GM12875 (cell line): ENCODE measurements at regions not wholly inside any gene's neighbourhood (a gene's known extent, or its start where the extent isn't known, plus 50 kb on each side); places are given as distances from the start of the nearest gene placed in this dataset.

Source experiments
- H3K4me3 ChIP-seq: one replicate; pipeline ENCODE4 v1.5.1; 2011; ENCODE audit warnings: low read depth, low read length, control low read depth
- CTCF ChIP-seq: IDR thresholded peaks from 2 replicates; pipeline ENCODE4 v1.5.1; 2011; ENCODE audit warnings: low read depth, mild to moderate bottlenecking, control low read depth, inconsistent platforms, low read length, moderate library complexity, borderline replicate concordance; ENCODE audit not compliant: insufficient read depth

- TF ChIP-seq CTCF: no peak
- no peak overlapping the region for H3K4me3 ChIP-seq
Measured at GRCh38 chr9:7523426-7524043, 276.0 kb downstream of the DMAC1 start.

- no peak for TF ChIP-seq CTCF
Measured at GRCh38 chr9:7520396-7520795, 279.2 kb downstream of the DMAC1 start.

GRCh38 chr9:7516376-7516775 is 283.2 kb downstream of the DMAC1 start:
- H3K4me3 ChIP-seq: no peak overlapping the region
- no peak for TF ChIP-seq CTCF

More at GRCh38 chr9:7520396-7520795, 279.2 kb downstream of the DMAC1 start:
- no peak overlapping the region for H3K4me3 ChIP-seq

- TF ChIP-seq CTCF: no peak
- H3K4me3 ChIP-seq: no peak overlapping the region
Measured at GRCh38 chr9:7510199-7510598, 289.4 kb downstream of the DMAC1 start.

- no peak overlapping the region for H3K4me3 ChIP-seq
- TF ChIP-seq CTCF: no peak
Measured at GRCh38 chr9:7509576-7510145, 289.9 kb downstream of the DMAC1 start.

GRCh38 chr9:7508516-7508915 is 291.1 kb downstream of the DMAC1 start:
- H3K4me3 ChIP-seq: no peak overlapping the region
- no peak for TF ChIP-seq CTCF

GRCh38 chr9:7507566-7508270 is 291.9 kb downstream of the DMAC1 start:
- no peak overlapping the region for H3K4me3 ChIP-seq
- TF ChIP-seq CTCF: no peak
